ENCODE measurements at regions not wholly inside any gene's neighbourhood (a gene's known extent, or its start where the extent isn't known, plus 50 kb on each side); places are given as distances from the start of the nearest gene placed in this dataset.
A peak's percentile ranks its signal among the peaks of the same experiment; 100 is the strongest.

DNA sequence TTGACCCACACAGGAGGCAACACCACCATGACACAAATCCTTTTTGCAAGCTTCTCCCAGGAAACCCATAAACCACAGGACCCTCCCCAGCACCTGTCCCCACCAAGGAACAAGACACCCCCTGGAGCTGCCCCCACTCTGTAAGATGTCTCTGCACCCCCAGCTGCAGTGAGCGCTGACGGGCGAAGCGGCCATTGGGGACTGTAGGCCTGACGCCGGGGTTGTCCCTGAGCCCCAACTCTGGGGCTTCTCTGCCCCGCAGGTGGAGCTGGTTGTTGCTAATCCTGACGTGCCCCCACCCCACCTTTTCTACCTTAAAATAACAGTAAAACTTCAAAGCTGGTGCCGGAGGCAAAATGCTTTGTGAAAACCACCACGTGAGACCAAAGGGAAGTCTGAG, 94.7 kb upstream of the PPP2R2D start:
- no peaks in the 10 kb centered on the region; a peak in 1 of 5 replicates for H3K9me3 Mint-ChIP-seq
- H3K27ac ChIP-seq (ENCODE audit: insufficient read length, low read depth, low read length): no peak overlapping the region
- H3T11ph ChIP-seq (ENCODE audit: low read length): no peak overlapping the region
- no peak for TF ChIP-seq CTCF (conservative IDR thresholded peaks at IDR 0.05)
- H3K4ac ChIP-seq (ENCODE audit: low read depth, low read length): no peak overlapping the region
- H3K56ac ChIP-seq (ENCODE audit: insufficient read length, low read depth, low read length): no peak overlapping the region
- no peak overlapping the region for H2BK15ac ChIP-seq (ENCODE audit: low read depth, low read length)
- H4K8ac ChIP-seq (replicated peaks; ENCODE audit: insufficient read length, low read depth, low read length): no peak overlapping the region
- H2AK5ac ChIP-seq (ENCODE audit: insufficient read length, low read length): no peak overlapping the region
- DNase-seq: no peak
- no peaks in the 10 kb centered on the region for H3K36me3 Mint-ChIP-seq (ENCODE audit: insufficient read depth in 1 of 3, low read depth in 3 of 3)
- H3K23ac ChIP-seq (ENCODE audit: insufficient read length, low read depth, low read length): no peak overlapping the region
- H3K9ac ChIP-seq (ENCODE audit: extremely low read depth, insufficient read length, low read length): no peak overlapping the region
- H3K79me1 ChIP-seq (ENCODE audit: insufficient read depth, low read depth, low read length, poor library complexity, severe bottlenecking): no peaks in the 10 kb centered on the region
- H3K27me3 ChIP-seq (ENCODE audit: insufficient read depth, low read length): no peaks in the 10 kb centered on the region; the same call in 1 of the 2 replicates
- H4K91ac ChIP-seq (ENCODE audit: insufficient read length, low read depth, low read length): no peak overlapping the region
- no peak overlapping the region for H2BK5ac ChIP-seq (ENCODE audit: insufficient read length, low read length)
- no peaks in the 10 kb centered on the region for H4K20me1 ChIP-seq (ENCODE audit: control insufficient read depth, insufficient read depth, insufficient read length)
- H3K27ac Mint-ChIP-seq: peak overlapping the region in 1 of 3 experiments; percentile 52; a peak in 1 of 7 replicates
- H3K23me2 ChIP-seq (ENCODE audit: insufficient read length, low read depth, low read length, poor library complexity, severe bottlenecking): no peaks in the 10 kb centered on the region
- H3K4me1 Mint-ChIP-seq: peaks cover 28% of the 10 kb centered on the region in 2 experiments
- peaks cover 6% of the 10 kb centered on the region for H3K27me3 Mint-ChIP-seq (ENCODE audit: low read depth)
- H2BK12ac ChIP-seq (ENCODE audit: insufficient read length, low read depth, low read length): no peak overlapping the region
- no peak overlapping the region for H3K18ac ChIP-seq (ENCODE audit: insufficient read length, low read depth, low read length)
- WGBS (ENCODE audit: extremely low coverage, insufficient read length, low lambda C conversion rate): no CpG with 5 or more reads among the region's 10 CpGs
- H3K4me2 ChIP-seq (ENCODE audit: insufficient read depth, insufficient read length, low read length): no peak overlapping the region
- no peak overlapping the region; the same call in 1 of the 2 replicates for H3K14ac ChIP-seq (ENCODE audit: insufficient read depth, low read length)
- no peak overlapping the region for H3K4me3 Mint-ChIP-seq
- no peaks in the 10 kb centered on the region for H3K79me2 ChIP-seq (ENCODE audit: insufficient read depth, low read length)
- no peak overlapping the region for H4K5ac ChIP-seq (ENCODE audit: insufficient read length, low read depth, low read length)
- H2BK120ac ChIP-seq (ENCODE audit: low read depth, low read length, poor library complexity, severe bottlenecking): no peak overlapping the region
- no peak overlapping the region for H2BK20ac ChIP-seq (ENCODE audit: low read depth, low read length, poor library complexity, severe bottlenecking)
- no peak overlapping the region for H2AFZ ChIP-seq (ENCODE audit: low read length)
- H3K9me3 ChIP-seq (ENCODE audit: control insufficient read depth, low read depth, low read length): no peaks in the 10 kb centered on the region
- peaks cover 4% of the 10 kb centered on the region for H3K4me1 ChIP-seq (ENCODE audit: insufficient read depth, low read length)
